GM10248 (cell line): ENCODE measurements at regions not wholly inside any gene's neighbourhood (a gene's known extent, or its start where the extent isn't known, plus 50 kb on each side); places are given as distances from the start of the nearest gene placed in this dataset.
"Not testable (repeated sequence)": the region's sequence is repeated elsewhere in the genome, so short reads cannot be mapped to it uniquely, and the experiment has no call there.

ENCODE experiments used
- CTCF ChIA-PET: fragments of 300-600 bp; sonication (Branson Sonifier 250); formaldehyde crosslinking; extraction: SDS; loops from one replicate; lab custom pipeline; 2021; ENCODE audit warnings: antibody characterized with exemption; lab: Yijun Ruan, JAX
- POLR2A ChIA-PET: fragments of 350-650 bp; sonication (Branson Sonifier 250); formaldehyde crosslinking; extraction: SDS; loops from one replicate; lab custom pipeline; 2020; ENCODE audit warnings: antibody characterized with exemption; lab: Yijun Ruan, JAX
- DNase-seq: peaks from one replicate; pipeline ENCODE4 v3.0.0; 2012; ENCODE audit errors: extremely low spot score
- CTCF ChIP-seq: IDR thresholded peaks from 2 replicates; pipeline ENCODE4 v1.5.1; 2012; ENCODE audit warnings: mild to moderate bottlenecking, low read depth; ENCODE audit errors: extremely low read depth, missing control alignments, control extremely low read depth

DNA sequence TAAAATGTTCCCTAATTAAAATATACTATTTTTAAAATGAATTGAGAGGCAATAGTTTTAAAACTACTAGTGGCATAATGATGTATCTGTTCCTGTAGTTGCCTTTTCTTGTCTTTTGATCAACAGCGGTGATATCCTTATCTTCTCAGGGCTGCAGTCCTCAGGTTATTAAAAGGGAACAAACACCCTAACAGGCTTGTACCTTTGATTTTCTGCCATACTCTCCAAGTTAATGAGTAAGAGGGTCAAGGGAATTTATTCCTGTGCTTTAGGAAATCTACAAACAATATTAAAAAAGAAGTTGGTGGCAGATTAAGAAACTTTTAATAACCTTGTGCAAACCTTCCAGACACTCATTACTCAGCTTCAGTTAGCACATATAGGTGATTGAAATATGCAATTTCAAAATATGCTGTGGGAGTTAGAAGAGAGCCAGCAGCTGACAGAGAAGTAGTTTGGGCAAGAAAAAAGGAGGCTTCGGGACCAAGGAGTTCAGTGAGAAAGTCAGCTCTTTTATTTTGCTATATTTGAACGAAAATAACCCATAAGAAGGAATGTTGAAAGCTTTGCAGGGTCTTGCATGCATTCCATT, 81.0 kb upstream of the TLE4 start:
- CTCF ChIA-PET, result no interaction called here
- POLR2A ChIA-PET, result no interaction called here

DNA sequence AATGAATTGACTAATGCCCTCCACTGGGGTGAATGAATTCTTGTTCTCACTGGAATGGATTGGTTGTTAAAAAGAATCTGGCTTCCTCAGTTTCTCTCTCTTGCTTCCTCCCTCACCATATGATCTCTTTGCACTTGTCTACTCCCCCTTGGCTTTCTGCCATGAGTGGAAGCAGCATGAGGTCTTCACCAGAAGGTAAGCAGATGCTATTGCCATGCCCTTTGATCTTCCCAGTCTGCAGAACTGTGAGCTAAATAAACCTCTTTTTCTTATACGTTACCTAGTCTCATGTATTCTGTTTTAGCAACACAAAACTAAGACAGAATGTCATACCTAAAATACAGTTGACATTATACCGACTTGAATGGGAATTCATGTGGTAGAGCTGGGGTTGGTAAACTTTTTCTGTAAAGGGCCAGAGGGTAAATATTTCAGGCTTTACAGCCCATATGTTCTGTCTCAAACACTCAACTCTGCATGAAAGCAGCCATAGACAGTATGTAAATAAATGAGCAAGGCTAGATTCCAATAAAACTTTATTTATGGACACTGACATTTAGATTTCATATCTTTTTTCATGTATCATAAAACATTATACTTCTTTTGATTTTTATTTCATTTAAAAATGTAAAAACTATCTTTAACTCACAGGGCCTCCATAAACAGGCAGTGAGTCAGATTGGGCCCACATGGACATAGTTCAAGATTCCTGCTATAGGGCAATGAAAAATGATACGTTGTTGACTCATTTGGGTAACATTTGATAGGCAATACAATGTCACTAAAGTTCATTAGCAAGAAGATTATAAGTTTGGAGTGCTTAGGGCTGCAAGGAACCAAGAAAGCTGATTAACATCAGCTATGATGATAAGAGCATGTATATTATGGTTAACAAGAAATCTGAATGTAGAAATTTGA, 79.4 kb upstream of the TLE4 start:
- DNase-seq, result no peak
- CTCF ChIA-PET, result interaction anchor here (0.7 kb wide), 1 partner anchor 12 kb away, joined by 3 read pairs; no protein-coding TSS in a partner anchor
- no peak for TF ChIP-seq CTCF
- POLR2A ChIA-PET, result interaction anchor here (0.6 kb wide), 1 partner anchor 320 kb away, joined by 4 read pairs; no protein-coding TSS in a partner anchor

More for the DNA sequence above, 81.0 kb upstream of the TLE4 start:
- no peak for DNase-seq
- TF ChIP-seq CTCF, result no peak

DNA sequence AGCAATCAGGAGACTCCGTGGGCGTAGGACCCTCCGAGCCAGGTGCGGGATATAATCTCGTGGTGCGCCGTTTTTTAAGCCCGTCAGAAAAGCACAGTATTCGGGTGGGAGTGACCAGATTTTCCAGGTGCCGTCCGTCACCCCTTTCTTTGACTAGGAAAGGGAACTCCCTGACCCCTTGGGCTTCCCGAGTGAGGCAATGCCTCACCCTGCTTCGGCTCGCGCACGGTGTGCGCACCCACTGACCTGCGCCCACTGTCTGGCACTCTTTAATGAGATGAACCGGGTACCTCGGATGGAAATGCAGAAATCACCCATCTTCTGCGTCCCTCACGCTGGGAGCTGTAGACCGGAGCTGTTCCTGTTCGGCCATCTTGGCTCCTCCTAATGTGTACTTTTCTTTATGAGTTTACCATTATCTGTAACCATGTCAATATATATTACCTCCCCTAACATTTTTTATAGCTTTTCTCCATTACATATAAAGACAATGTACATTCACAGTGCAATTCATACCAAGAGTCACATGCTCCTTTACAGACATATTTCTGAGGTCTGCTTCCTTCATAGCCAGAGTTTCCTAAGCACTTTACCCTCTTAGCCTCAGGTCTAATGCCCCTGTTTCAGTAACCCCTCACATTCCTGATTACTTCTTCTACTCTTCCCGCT, 71.4 kb upstream of the TLE4 start:
- DNase-seq, CTCF ChIA-PET, POLR2A ChIA-PET: not testable (repeated sequence)

DNA sequence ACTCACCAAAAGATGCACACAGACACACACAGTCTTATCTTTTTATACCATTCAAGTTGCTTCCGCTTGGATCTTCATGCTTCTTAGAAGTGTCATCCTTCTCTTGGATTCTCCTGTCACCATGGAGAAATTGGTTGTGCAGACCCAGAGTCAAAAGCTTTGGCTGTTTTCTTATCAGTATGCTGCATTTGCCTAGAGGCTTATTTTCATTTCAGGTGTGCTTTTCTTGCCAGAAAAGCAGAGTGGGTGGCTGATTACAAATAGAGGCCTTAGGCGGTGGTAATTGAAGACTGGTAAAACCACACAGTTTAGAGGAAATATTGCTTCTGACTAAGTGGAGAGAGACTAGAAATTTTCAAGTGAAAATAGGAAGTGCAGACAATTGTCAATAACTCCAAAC, 70.2 kb upstream of the TLE4 start:
- TF ChIP-seq CTCF, result no peak
- DNase-seq, result no peak
- CTCF ChIA-PET, result no interaction called here

DNA sequence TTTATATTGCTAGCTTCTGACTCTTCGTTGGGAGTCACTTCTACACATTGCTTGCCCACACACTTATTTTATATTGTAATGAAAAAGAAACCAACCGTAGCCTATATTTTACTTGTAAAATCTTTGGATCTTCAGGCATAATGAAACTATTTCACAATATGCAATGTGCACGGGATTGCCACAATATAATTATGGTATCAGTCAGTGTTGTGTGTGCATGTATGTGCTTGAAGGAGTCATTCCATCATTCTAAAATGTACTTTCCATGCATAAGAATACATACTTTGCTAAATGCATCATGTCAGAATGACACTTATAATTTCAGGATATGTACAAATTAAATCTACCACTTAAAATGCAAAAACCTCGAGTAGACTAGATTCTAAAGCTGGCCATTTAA, 64.0 kb upstream of the TLE4 start:
- ChIA-PET POLR2A (no interaction called here), CTCF (no interaction called here)
- TF ChIP-seq CTCF, result no peak
- no peak for DNase-seq

More for the DNA sequence above, 70.2 kb upstream of the TLE4 start:
- POLR2A ChIA-PET, result no interaction called here

DNA sequence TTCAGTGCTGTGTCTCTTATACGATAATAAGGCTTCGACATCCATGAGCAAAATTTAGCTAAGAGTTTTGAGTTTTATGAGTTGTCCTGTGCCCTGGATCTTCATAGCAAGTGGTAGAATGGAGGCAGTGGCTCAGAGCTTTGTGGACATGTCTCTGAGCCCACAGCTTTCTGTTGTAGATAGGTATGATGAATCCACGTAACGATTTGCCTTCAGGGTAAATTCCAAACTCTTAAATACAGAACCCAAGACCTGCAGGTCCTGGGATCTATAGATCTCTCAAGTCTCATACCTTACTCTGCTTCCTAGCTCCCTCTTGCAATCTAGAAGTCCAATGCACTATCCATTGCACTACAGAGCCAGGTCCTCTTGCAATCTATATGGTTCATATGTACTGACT, 59.5 kb upstream of the TLE4 start:
- no peak for DNase-seq
- CTCF ChIA-PET, result no interaction called here
- POLR2A ChIA-PET, result no interaction called here
- no peak for TF ChIP-seq CTCF
